BLaER1 (cell line): ENCODE measurements at regions not wholly inside any gene's neighbourhood (a gene's known extent, or its start where the extent isn't known, plus 50 kb on each side); places are given as distances from the start of the nearest gene placed in this dataset.

Experiments used
- H3K27ac ChIP-seq: shearing (Covaris generic); formaldehyde crosslinking; 2 replicates; pipeline ENCODE4 v1.8.1; 2022
- H3K27me3 ChIP-seq: shearing (Covaris generic); formaldehyde crosslinking; 2 replicates; pipeline ENCODE4 v1.8.1; 2022
- H3K36me3 ChIP-seq: shearing (Covaris generic); formaldehyde crosslinking; 2 replicates; pipeline ENCODE4 v1.8.1; 2022
- H3K4me1 ChIP-seq: shearing (Covaris generic); formaldehyde crosslinking; 2 replicates; pipeline ENCODE4 v1.8.1; 2022
- H3K4me2 ChIP-seq: shearing (Covaris generic); formaldehyde crosslinking; 2 replicates; pipeline ENCODE4 v1.8.1; 2022
- H3K4me3 ChIP-seq: shearing (Covaris generic); formaldehyde crosslinking; 2 replicates; pipeline ENCODE4 v1.8.1; 2022
- H3K9ac ChIP-seq: shearing (Covaris generic); formaldehyde crosslinking; 2 replicates; pipeline ENCODE4 v1.8.1; 2022
- H3K9me3 ChIP-seq: shearing (Covaris generic); formaldehyde crosslinking; 2 replicates; pipeline ENCODE4 v1.8.1; 2022
- H4K20me1 ChIP-seq: shearing (Covaris generic); formaldehyde crosslinking; 2 replicates; pipeline ENCODE4 v1.8.1; 2022
- Cebpa-rat ChIP-seq: shearing (Covaris generic); IDR thresholded peaks from 2 replicates; pipeline ENCODE4 v1.8.1; 2022

DNA sequence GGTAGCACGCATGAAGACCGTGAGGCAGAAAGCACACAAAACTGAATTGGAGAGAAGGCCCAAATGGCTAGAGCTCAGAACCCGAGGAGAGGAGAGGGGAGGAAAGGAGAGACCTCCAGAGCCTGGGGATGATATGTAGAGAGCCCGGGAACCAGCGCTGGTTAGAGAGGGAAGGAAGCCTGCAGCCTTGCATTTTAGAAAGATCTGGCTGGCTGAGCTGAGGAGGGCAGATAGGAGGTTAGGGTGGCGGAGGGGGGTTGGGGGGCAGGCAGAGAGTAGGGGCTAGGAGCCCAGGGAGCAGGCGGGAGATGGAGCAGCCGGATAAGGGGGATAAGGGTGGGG, 127.2 kb downstream of the C9orf50 start:
- H3K4me2 ChIP-seq = peak overlapping the region; percentile 37
- TF ChIP-seq Cebpa-rat = no peak

GRCh38 chr9:129493002-129493705, 127.7 kb downstream of the C9orf50 start:
- TF ChIP-seq Cebpa-rat = no peak
- Histone ChIP-seq H3K27me3 (no peaks in the 10 kb centered on the region), H3K9me3 (no peaks in the 10 kb centered on the region), H3K36me3 (peaks cover 7% of the 10 kb centered on the region; the same call in 1 of the 2 replicates), H3K4me1 (peaks cover 87% of the 10 kb centered on the region), H3K4me3 (no peak overlapping the region), H3K27ac (no peak overlapping the region), H3K9ac (no peak overlapping the region), H3K4me2 (peak overlapping the region; percentile 37), H4K20me1 (no peaks in the 10 kb centered on the region)

More for the DNA sequence above, 127.2 kb downstream of the C9orf50 start:
- Histone ChIP-seq H3K27me3 (no peaks in the 10 kb centered on the region), H4K20me1 (no peaks in the 10 kb centered on the region), H3K27ac (no peak overlapping the region), H3K36me3 (peaks cover 7% of the 10 kb centered on the region; the same call in 1 of the 2 replicates), H3K9ac (no peak overlapping the region), H3K4me3 (no peak overlapping the region), H3K9me3 (no peaks in the 10 kb centered on the region), H3K4me1 (peaks cover 88% of the 10 kb centered on the region)

- Histone ChIP-seq H3K27ac (0 out of 2 replicates have a peak overlapping the region, but pooled peaks have one; percentile 25), H3K4me1 (peaks cover 93% of the 10 kb centered on the region), H3K36me3 (peaks cover 7% of the 10 kb centered on the region; the same call in 1 of the 2 replicates), H3K27me3 (0 out of 2 replicates have a peak, but pooled peaks cover 5% of the 10 kb centered on the region), H3K9me3 (no peaks in the 10 kb centered on the region), H3K4me3 (peak overlapping the region; percentile 69; the same call in 1 of the 2 replicates), H3K4me2 (peak overlapping the region; percentile 91), H3K9ac (peak overlapping the region; percentile 46; the same call in 1 of the 2 replicates), H4K20me1 (no peaks in the 10 kb centered on the region)
- TF ChIP-seq Cebpa-rat = no peak
Observed at GRCh38 chr9:129491487-129491855, 129.4 kb downstream of the C9orf50 start.

DNA sequence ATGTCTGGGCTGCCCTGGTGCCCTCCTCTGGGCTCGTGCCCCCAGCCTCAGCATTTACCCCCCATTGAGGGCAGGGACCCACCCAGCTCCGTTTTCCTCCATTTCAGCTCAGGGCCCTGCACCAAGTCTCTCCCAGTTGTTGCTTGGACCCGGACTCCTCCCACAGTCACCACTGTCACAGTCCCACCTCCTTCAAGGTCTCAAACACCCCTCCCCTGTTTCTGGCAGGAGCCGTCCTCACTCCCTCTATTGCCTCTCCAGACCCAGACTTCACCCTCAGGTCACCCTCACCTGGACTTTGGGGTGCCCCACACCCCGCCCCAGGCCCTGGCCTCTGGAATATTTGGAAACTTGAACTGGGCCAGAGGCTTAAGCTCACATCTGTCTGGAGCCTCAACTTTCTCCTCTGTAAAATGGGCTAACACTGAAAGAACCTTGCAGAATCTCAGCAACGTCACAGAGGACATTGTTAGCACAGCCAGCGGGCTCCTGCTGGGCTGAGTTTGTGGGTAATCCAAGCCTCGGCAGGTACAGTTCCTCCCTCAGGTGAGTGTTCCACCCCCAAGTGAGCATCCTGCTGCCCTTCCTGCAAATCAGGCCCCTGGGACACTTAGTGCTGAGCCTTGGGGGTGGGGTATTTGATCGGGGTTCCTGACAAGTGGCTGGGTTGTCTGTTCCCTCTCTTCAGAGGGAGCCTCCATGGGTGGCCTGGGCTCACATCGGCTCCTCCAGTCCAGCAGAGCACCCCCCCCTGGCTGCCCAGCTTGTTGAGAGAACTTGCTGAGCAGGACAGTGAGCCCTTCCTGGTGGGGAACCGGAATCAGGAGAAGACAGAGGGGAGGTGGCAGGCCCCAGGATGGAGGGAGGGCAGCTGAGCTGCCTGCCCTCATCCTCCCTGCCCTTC, 130.1 kb downstream of the C9orf50 start:
- no peak for TF ChIP-seq Cebpa-rat
- Histone ChIP-seq H3K27me3 (0 out of 2 replicates have a peak, but pooled peaks cover 5% of the 10 kb centered on the region), H3K9me3 (no peaks in the 10 kb centered on the region), H3K27ac (peak overlapping the region; percentile 88; the same call in 1 of the 2 replicates), H3K36me3 (peaks cover 7% of the 10 kb centered on the region; the same call in 1 of the 2 replicates), H4K20me1 (no peaks in the 10 kb centered on the region), H3K4me2 (peak overlapping the region; percentile 91), H3K4me3 (peak overlapping the region; percentile 69), H3K9ac (peak overlapping the region; percentile 85; the same call in 1 of the 2 replicates), H3K4me1 (peaks cover 93% of the 10 kb centered on the region)

- H3K27me3 ChIP-seq = peaks cover 8% of the 10 kb centered on the region; the same call in 1 of the 2 replicates
- peak overlapping the region; percentile 91 for H3K4me2 ChIP-seq
- no peaks in the 10 kb centered on the region for H4K20me1 ChIP-seq
- H3K9me3 ChIP-seq = no peaks in the 10 kb centered on the region
- TF ChIP-seq Cebpa-rat = no peak
- H3K4me1 ChIP-seq = peaks cover 85% of the 10 kb centered on the region
- peaks cover 7% of the 10 kb centered on the region; the same call in 1 of the 2 replicates for H3K36me3 ChIP-seq
- peak overlapping the region; percentile 88 for H3K27ac ChIP-seq
- H3K9ac ChIP-seq = peak overlapping the region; percentile 85
- H3K4me3 ChIP-seq = peak overlapping the region; percentile 69
Observed at GRCh38 chr9:129489838-129490582, 130.9 kb downstream of the C9orf50 start.

- Histone ChIP-seq H3K4me1 (peaks cover 81% of the 10 kb centered on the region), H3K36me3 (peaks cover 7% of the 10 kb centered on the region; the same call in 1 of the 2 replicates), H3K9ac (peak overlapping the region; percentile 85), H3K9me3 (no peaks in the 10 kb centered on the region), H4K20me1 (no peaks in the 10 kb centered on the region), H3K27me3 (peaks cover 29% of the 10 kb centered on the region), H3K4me3 (peak overlapping the region; percentile 69), H3K27ac (peak overlapping the region; percentile 88), H3K4me2 (peak overlapping the region; percentile 91)
- no peak for TF ChIP-seq Cebpa-rat
Observed at GRCh38 chr9:129487658-129488483, 133.0 kb downstream of the C9orf50 start.

DNA sequence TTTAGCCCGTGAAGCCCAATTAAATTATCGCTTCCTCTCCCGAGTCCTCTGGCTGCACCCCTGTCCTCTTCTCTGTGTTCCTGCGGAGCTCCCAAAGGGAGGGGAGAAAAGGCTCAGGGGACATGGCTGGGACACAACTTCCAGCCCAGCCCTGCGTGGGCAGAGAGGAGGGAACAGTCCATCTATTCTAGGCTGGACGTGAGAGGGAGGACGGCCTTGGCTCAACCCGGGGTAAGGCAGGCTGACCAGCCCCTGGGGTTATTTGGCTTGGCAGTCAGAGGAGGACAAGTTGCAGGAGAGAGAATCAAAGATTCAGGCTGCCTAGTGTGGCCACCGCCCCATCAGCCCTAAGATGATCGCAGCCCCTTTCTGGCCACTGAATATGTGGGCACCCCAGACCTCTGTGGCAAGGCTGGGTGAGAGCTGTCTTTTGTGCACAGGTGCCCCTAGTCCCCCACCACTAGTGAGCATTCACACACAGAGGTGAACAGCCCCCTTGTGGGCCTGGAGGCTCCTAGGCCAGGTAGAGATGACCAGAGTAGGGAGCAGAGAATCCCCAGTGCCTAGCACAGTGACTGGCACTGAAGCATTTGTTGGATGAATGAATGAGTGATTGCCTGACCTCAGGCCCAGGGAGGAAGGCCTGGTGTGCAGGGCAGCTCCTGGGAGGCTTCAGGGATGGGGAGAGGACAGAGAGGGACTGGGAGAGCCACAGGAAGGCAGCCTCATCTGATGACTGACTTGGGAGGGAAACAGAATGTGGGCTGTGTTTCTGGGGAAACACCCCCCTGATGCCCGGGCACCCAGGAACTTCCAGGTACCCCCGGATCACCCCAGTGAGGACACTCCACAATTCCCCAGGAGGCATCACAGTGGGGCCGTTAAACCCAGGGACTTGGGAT, 133.9 kb downstream of the C9orf50 start:
- Histone ChIP-seq H3K36me3 (peaks cover under 1% of the 10 kb centered on the region; the same call in 1 of the 2 replicates), H3K27me3 (peaks cover 38% of the 10 kb centered on the region), H3K27ac (0 out of 2 replicates have a peak overlapping the region, but pooled peaks have one; percentile 88), H3K4me1 (peaks cover 77% of the 10 kb centered on the region), H3K9ac (no peak overlapping the region), H3K4me2 (peak overlapping the region; percentile 91), H3K4me3 (no peak overlapping the region), H4K20me1 (no peaks in the 10 kb centered on the region), H3K9me3 (no peaks in the 10 kb centered on the region)
- no peak for TF ChIP-seq Cebpa-rat

GRCh38 chr9:129485145-129485774, 135.6 kb downstream of the C9orf50 start:
- Histone ChIP-seq H3K4me3 (no peak overlapping the region), H4K20me1 (no peaks in the 10 kb centered on the region), H3K4me1 (peaks cover 60% of the 10 kb centered on the region), H3K9me3 (no peaks in the 10 kb centered on the region), H3K36me3 (no peaks in the 10 kb centered on the region), H3K27me3 (peaks cover 55% of the 10 kb centered on the region), H3K27ac (no peak overlapping the region), H3K4me2 (no peak overlapping the region), H3K9ac (no peak overlapping the region)
- no peak for TF ChIP-seq Cebpa-rat
